ENCODE measurements at regions not wholly inside any gene's neighbourhood (a gene's known extent, or its start where the extent isn't known, plus 50 kb on each side); places are given as distances from the start of the nearest gene placed in this dataset.
"Not testable (repeated sequence)": the region's sequence is repeated elsewhere in the genome, so short reads cannot be mapped to it uniquely, and the experiment has no call there.

- DNase-seq (ENCODE audit: low spot score) = no peak
These were observed 281.0 kb upstream of the MAOA start for GRCh38 chrX:43375136-43375535.

- DNase-seq (ENCODE audit: low spot score) = no peak
These were observed 275.4 kb upstream of the MAOA start for GRCh38 chrX:43380704-43381103.

- no peak for DNase-seq (ENCODE audit: low spot score)
These were observed 269.2 kb upstream of the MAOA start for GRCh38 chrX:43386875-43387274.

- DNase-seq (ENCODE audit: low spot score) = no peak
These were observed 250.9 kb upstream of the MAOA start for GRCh38 chrX:43405191-43405590.

- no peak for DNase-seq (ENCODE audit: low spot score)
These were observed 232.2 kb upstream of the MAOA start for GRCh38 chrX:43423876-43424275.

- no peak for DNase-seq (ENCODE audit: low spot score)
These were observed 219.6 kb upstream of the MAOA start for GRCh38 chrX:43436517-43436916.

GRCh38 chrX:43446752-43447151, 209.3 kb upstream of the MAOA start:
- DNase-seq (ENCODE audit: low spot score) = no peak

- DNase-seq (ENCODE audit: low spot score) = no peak
These were observed 207.4 kb upstream of the MAOA start for GRCh38 chrX:43448688-43449087.

GRCh38 chrX:43450355-43450754, 205.7 kb upstream of the MAOA start:
- DNase-seq (ENCODE audit: low spot score) = no peak

- DNase-seq (ENCODE audit: low spot score) = not testable (repeated sequence)
These were observed 204.0 kb upstream of the MAOA start for GRCh38 chrX:43451976-43452686.

GRCh38 chrX:43456063-43456462, 200.0 kb upstream of the MAOA start:
- DNase-seq (ENCODE audit: low spot score) = no peak

GRCh38 chrX:43456906-43457305, 199.2 kb upstream of the MAOA start:
- no peak for DNase-seq (ENCODE audit: low spot score)

GRCh38 chrX:43467608-43468234, 188.4 kb upstream of the MAOA start:
- peak; percentile 6 for DNase-seq (ENCODE audit: low spot score)

GRCh38 chrX:43469391-43470054, 186.6 kb upstream of the MAOA start:
- peak; percentile 12 for DNase-seq (ENCODE audit: low spot score)

GRCh38 chrX:43474321-43474720, 181.8 kb upstream of the MAOA start:
- DNase-seq (ENCODE audit: low spot score) = no peak

GRCh38 chrX:43479070-43479469, 177.0 kb upstream of the MAOA start:
- no peak for DNase-seq (ENCODE audit: low spot score)

- no peak for DNase-seq (ENCODE audit: low spot score)
These were observed 176.2 kb upstream of the MAOA start for GRCh38 chrX:43479850-43480249.

GRCh38 chrX:43481576-43481975, 174.5 kb upstream of the MAOA start:
- DNase-seq (ENCODE audit: low spot score) = no peak

- no peak for DNase-seq (ENCODE audit: low spot score)
These were observed 162.3 kb upstream of the MAOA start for GRCh38 chrX:43493756-43494155.

- DNase-seq (ENCODE audit: low spot score) = no peak
These were observed 155.9 kb upstream of the MAOA start for GRCh38 chrX:43500246-43500645.

- DNase-seq (ENCODE audit: low spot score) = no peak
These were observed 155.0 kb upstream of the MAOA start for GRCh38 chrX:43500996-43501694.

- DNase-seq (ENCODE audit: low spot score) = no peak
These were observed 151.7 kb upstream of the MAOA start for GRCh38 chrX:43504394-43504793.

GRCh38 chrX:43505769-43506168, 150.3 kb upstream of the MAOA start:
- DNase-seq (ENCODE audit: low spot score) = no peak
